ENCODE measurements at regions not wholly inside any gene's neighbourhood (a gene's known extent, or its start where the extent isn't known, plus 50 kb on each side); places are given as distances from the start of the nearest gene placed in this dataset.

DNA sequence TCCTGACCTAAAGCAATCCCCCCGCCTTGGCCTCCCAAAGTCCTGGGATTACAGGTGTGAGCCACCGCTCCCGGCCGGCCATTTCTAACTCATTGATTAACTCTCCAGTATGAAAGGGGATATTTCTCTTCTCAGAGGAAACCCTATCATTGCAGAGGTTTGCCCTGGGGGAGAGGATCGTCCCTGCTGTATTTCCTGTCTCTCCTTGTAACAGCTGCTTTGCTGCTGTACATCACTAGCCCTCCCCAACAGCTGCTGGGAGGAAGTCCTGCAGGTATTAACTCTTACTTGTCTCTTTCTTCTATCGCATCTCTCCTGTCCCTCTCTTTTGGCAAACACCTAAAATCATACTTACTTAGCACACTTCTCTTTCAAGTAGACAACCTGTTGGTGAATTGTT lies 219.0 kb upstream of the DSEL start:
- TF ChIP-seq POLR2AphosphoS5 (IDR thresholded peaks at IDR 0.05; ENCODE audit: low read depth, low read length) (no peak), TAF1 (IDR thresholded peaks at IDR 0.05; ENCODE audit: low read depth, low read length) (no peak), POLR2A (IDR thresholded peaks at IDR 0.05; ENCODE audit: low read depth, low read length) (no peak)

Measured in GM12891 (cell line).